Astrocyte (in vitro differentiated cells and primary cell): ENCODE measurements at regions not wholly inside any gene's neighbourhood (a gene's known extent, or its start where the extent isn't known, plus 50 kb on each side); places are given as distances from the start of the nearest gene placed in this dataset.

ENCODE experiments used
- DNase-seq: peaks from one replicate; pipeline ENCODE4 v3.0.0-alpha.2; 2010; ENCODE audit warnings: low read depth
- FAIRE-seq: peaks from 2 replicates; lab custom pipeline; 2011; peaks lifted over from hg19 to GRCh38; lab: Jason Lieb, UNC
- H2AFZ ChIP-seq: 2 replicates; pipeline ENCODE4 v1.6.0; 2012; ENCODE audit warnings: low read depth, low read length, inconsistent platforms
- H3K27ac ChIP-seq: 2 replicates; pipeline ENCODE4 v1.5.1; 2011; ENCODE audit warnings: low read depth, low read length, inconsistent platforms
- H3K27me3 ChIP-seq: 2 replicates; pipeline ENCODE4 v1.6.0; 2011; ENCODE audit warnings: low read length, inconsistent platforms; ENCODE audit not compliant: insufficient read depth
- H3K36me3 ChIP-seq: 2 replicates; pipeline ENCODE4 v1.5.1; 2011; ENCODE audit warnings: low read length, inconsistent platforms; ENCODE audit not compliant: insufficient read depth
- H3K4me1 ChIP-seq: 2 replicates; pipeline ENCODE4 v1.5.1; 2011; ENCODE audit warnings: low read length, inconsistent platforms; ENCODE audit not compliant: insufficient read depth
- H3K4me2 ChIP-seq: 2 replicates; pipeline ENCODE4 v1.6.0; 2012; ENCODE audit warnings: low read length, inconsistent platforms
- H3K4me3 ChIP-seq: 2 replicates; pipeline ENCODE4 v1.5.1; 2011; ENCODE audit warnings: low read depth, mild to moderate bottlenecking, low read length, inconsistent platforms; ENCODE audit not compliant: insufficient read depth
- H3K79me2 ChIP-seq: 2 replicates; pipeline ENCODE4 v1.6.0; 2012; ENCODE audit warnings: mild to moderate bottlenecking, low read length, inconsistent platforms; ENCODE audit not compliant: insufficient read depth
- H3K9ac ChIP-seq: 2 replicates; pipeline ENCODE4 v1.6.0; 2012; ENCODE audit warnings: mild to moderate bottlenecking, low read length, inconsistent platforms
- H3K9me3 ChIP-seq: 2 replicates; pipeline ENCODE4 v1.5.1; 2012; ENCODE audit warnings: low read depth, mild to moderate bottlenecking, low read length, inconsistent platforms; ENCODE audit not compliant: insufficient read depth
- H4K20me1 ChIP-seq: 2 replicates; pipeline ENCODE4 v1.6.0; 2012; ENCODE audit warnings: low read length, inconsistent platforms; ENCODE audit not compliant: insufficient read depth
- H3K27ac Mint-ChIP-seq: one replicate; pipeline ENCODE4 v1.8.0; 2021; ENCODE audit warnings: mild to moderate bottlenecking, mixed read lengths; ENCODE audit not compliant: unreplicated experiment
- H3K27me3 Mint-ChIP-seq: one replicate; pipeline ENCODE4 v1.8.0; 2021; ENCODE audit warnings: low read depth, mixed read lengths; ENCODE audit not compliant: unreplicated experiment
- H3K36me3 Mint-ChIP-seq: one replicate; pipeline ENCODE4 v1.8.0; 2021; ENCODE audit warnings: low read depth, mixed read lengths; ENCODE audit not compliant: unreplicated experiment
- H3K4me1 Mint-ChIP-seq: one replicate; pipeline ENCODE4 v1.8.0; 2021; ENCODE audit warnings: low read depth, mixed read lengths; ENCODE audit not compliant: unreplicated experiment
- H3K4me3 Mint-ChIP-seq: one replicate; pipeline ENCODE4 v1.8.0; 2021; ENCODE audit warnings: mild to moderate bottlenecking, moderate library complexity, mixed read lengths; ENCODE audit not compliant: unreplicated experiment
- H3K9me3 Mint-ChIP-seq: one replicate; pipeline ENCODE4 v1.8.0; 2021; ENCODE audit warnings: mild to moderate bottlenecking, mixed read lengths; ENCODE audit not compliant: unreplicated experiment
- CTCF ChIP-seq: IDR thresholded peaks from 2 replicates; pipeline ENCODE4 v1.5.1; 2011; ENCODE audit warnings: low read depth, mild to moderate bottlenecking, inconsistent platforms, low read length, moderate library complexity; ENCODE audit not compliant: insufficient read depth
- EZH2 ChIP-seq: IDR thresholded peaks from 2 replicates; pipeline ENCODE4 v1.6.1; 2012; ENCODE audit warnings: mild to moderate bottlenecking, low read length, inconsistent platforms; ENCODE audit not compliant: insufficient read depth

DNA sequence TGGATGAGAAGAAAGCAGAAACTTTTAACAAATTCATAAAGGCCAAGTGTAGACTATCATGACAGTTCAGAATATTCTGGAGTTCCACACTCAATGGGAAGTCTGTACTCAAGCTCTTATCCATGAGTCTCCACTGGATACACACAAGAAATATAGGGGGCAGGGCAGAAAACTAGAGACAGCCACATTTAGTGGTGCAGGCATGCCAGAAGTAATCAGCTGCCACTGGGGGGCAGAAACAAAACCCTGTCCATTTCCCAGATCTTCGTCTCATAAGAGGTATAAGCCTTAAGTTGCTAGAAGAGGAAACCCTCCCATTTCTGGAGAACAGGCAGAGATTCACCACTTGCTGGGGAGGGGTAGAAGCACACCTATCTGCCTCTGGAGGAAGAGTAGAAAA is 166.8 kb upstream of the GALNT2 start:
- H3K4me3 Mint-ChIP-seq, result no peak overlapping the region
- no peak overlapping the region for H3K27ac Mint-ChIP-seq
- H3K9me3 Mint-ChIP-seq, result peaks cover 1% of the 10 kb centered on the region
- FAIRE-seq, result no peak
- TF ChIP-seq EZH2 (no peak), CTCF (no peak)
- Histone ChIP-seq H3K4me1 (no peaks in the 10 kb centered on the region), H3K4me2 (no peak overlapping the region), H3K4me3 (no peak overlapping the region), H3K9me3 (no peaks in the 10 kb centered on the region), H2AFZ (no peak overlapping the region), H4K20me1 (no peaks in the 10 kb centered on the region), H3K27me3 (no peaks in the 10 kb centered on the region), H3K27ac (no peak overlapping the region), H3K79me2 (no peaks in the 10 kb centered on the region), H3K36me3 (no peaks in the 10 kb centered on the region), H3K9ac (no peak overlapping the region)
- H3K4me1 Mint-ChIP-seq, result no peaks in the 10 kb centered on the region
- DNase-seq, result no peak
- peaks cover 8% of the 10 kb centered on the region for H3K27me3 Mint-ChIP-seq
- H3K36me3 Mint-ChIP-seq, result no peaks in the 10 kb centered on the region

- Histone ChIP-seq H3K79me2 (no peaks in the 10 kb centered on the region), H3K36me3 (no peaks in the 10 kb centered on the region), H3K4me1 (no peaks in the 10 kb centered on the region), H3K27ac (no peak overlapping the region), H3K9ac (no peak overlapping the region), H3K4me3 (no peak overlapping the region), H3K4me2 (no peak overlapping the region), H3K27me3 (peaks cover 5% of the 10 kb centered on the region), H4K20me1 (no peaks in the 10 kb centered on the region), H2AFZ (no peak overlapping the region), H3K9me3 (no peaks in the 10 kb centered on the region)
- TF ChIP-seq EZH2, result no peak
- TF ChIP-seq CTCF, result no peak
- no peaks in the 10 kb centered on the region for H3K36me3 Mint-ChIP-seq
- H3K27me3 Mint-ChIP-seq, result peaks cover 12% of the 10 kb centered on the region
- H3K9me3 Mint-ChIP-seq, result no peaks in the 10 kb centered on the region
- DNase-seq (no peak), FAIRE-seq (no peak)
- H3K4me3 Mint-ChIP-seq, result no peak overlapping the region
- no peak overlapping the region for H3K27ac Mint-ChIP-seq
- no peaks in the 10 kb centered on the region for H3K4me1 Mint-ChIP-seq
Measured at GRCh38 chr1:229905031-229905545, 161.9 kb upstream of the GALNT2 start.

DNA sequence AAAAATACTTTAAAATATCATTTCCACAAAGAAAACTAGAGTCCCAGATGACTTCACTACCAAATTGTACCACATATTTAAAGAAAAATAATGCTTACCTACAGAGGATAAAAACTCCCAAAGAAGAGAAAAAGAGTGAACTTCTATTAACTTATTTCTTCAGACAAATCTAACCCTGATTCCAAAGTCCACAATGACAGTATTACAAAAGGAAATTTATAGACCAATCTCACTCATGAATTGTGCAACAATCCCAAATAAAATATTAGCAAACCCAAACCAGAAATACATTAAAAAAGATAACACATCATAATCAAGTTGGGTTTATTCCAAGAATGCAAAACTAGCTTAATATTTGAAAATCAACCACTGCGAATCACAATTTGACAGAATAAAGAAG is 161.4 kb upstream of the GALNT2 start:
- no peak overlapping the region for H3K4me2 ChIP-seq
- peaks cover 5% of the 10 kb centered on the region for H3K27me3 ChIP-seq
- H3K4me3 ChIP-seq, result no peak overlapping the region
- H3K4me1 Mint-ChIP-seq, result no peaks in the 10 kb centered on the region
- H2AFZ ChIP-seq, result no peak overlapping the region
- H3K27ac Mint-ChIP-seq, result no peak overlapping the region
- TF ChIP-seq CTCF (no peak), EZH2 (no peak)
- H3K4me3 Mint-ChIP-seq, result no peak overlapping the region
- H3K36me3 Mint-ChIP-seq, result no peaks in the 10 kb centered on the region
- DNase-seq (no peak), FAIRE-seq (no peak)
- no peaks in the 10 kb centered on the region for H3K9me3 Mint-ChIP-seq
- no peak overlapping the region for H3K9ac ChIP-seq
- H3K27me3 Mint-ChIP-seq, result peaks cover 12% of the 10 kb centered on the region
- no peak overlapping the region for H3K27ac ChIP-seq
- H3K79me2 ChIP-seq, result no peaks in the 10 kb centered on the region
- no peaks in the 10 kb centered on the region for H3K9me3 ChIP-seq
- no peaks in the 10 kb centered on the region for H4K20me1 ChIP-seq
- no peaks in the 10 kb centered on the region for H3K4me1 ChIP-seq
- no peaks in the 10 kb centered on the region for H3K36me3 ChIP-seq
